GM18909 (cell line): ENCODE measurements at regions not wholly inside any gene's neighbourhood (a gene's known extent, or its start where the extent isn't known, plus 50 kb on each side); places are given as distances from the start of the nearest gene placed in this dataset.
"Not testable (repeated sequence)": the region's sequence is repeated elsewhere in the genome, so short reads cannot be mapped to it uniquely, and the experiment has no call there.

Experiments used
- ATAC-seq: cut with Tn5 transposase; IDR thresholded peaks from one replicate; pipeline ENCODE4 v1.9.1; 2021; ENCODE audit warnings: mild to moderate bottlenecking; ENCODE audit not compliant: unreplicated experiment, poor library complexity

GRCh38 chr19:28718909-28719308 lies 494.0 kb downstream of the UQCRFS1 start:
- ATAC-seq = no peak

GRCh38 chr19:28715157-28715556 lies 497.8 kb downstream of the UQCRFS1 start:
- no peak for ATAC-seq

DNA sequence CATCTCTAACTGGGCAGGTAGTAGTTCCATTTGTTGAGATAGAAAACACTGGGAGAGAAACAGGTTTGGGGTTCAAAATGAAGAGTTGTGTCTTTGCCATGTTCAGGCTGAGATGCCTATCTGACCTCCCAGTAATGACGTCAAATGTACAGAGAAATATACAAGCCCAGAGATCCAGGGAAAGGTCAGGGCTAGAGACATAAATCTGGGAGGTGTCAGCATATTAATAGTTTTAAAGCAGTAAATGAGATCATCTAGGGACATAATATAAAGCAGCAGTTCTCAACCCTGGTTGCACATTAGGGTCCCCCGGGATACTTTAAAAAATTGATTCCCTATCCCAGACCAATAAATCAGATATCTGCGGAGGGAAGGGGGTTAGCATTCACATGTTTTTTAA lies 501.5 kb downstream of the UQCRFS1 start:
- ATAC-seq = no peak

- no peak for ATAC-seq
Observed at GRCh38 chr19:28710278-28710677, 502.7 kb downstream of the UQCRFS1 start.

- no peak for ATAC-seq
Observed at GRCh38 chr19:28706693-28707092, 506.3 kb downstream of the UQCRFS1 start.

GRCh38 chr19:28705008-28705407 lies 507.9 kb downstream of the UQCRFS1 start:
- ATAC-seq = no peak

- ATAC-seq = no peak
Observed at GRCh38 chr19:28703400-28703956, 509.5 kb downstream of the UQCRFS1 start.

GRCh38 chr19:28701491-28701890 lies 511.5 kb downstream of the UQCRFS1 start:
- ATAC-seq = no peak

DNA sequence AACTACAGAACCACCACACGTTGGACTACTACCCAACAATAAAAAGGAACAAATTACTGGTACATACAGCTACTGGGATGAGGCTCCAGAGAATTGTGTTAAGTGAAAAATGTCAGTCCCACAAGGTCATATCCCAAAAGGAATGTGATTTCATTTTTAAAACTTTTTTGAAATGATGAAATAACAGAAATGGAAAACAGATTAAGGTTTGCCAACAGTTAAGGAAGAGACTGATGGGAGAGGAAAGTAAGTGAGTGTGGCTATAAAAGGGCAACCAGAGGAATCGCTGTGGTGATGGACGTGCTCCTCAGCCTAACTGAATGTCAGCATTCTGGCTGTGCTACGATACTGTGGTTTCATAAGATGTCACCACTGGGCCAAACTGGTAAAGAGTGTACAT lies 512.8 kb downstream of the UQCRFS1 start:
- ATAC-seq = no peak

DNA sequence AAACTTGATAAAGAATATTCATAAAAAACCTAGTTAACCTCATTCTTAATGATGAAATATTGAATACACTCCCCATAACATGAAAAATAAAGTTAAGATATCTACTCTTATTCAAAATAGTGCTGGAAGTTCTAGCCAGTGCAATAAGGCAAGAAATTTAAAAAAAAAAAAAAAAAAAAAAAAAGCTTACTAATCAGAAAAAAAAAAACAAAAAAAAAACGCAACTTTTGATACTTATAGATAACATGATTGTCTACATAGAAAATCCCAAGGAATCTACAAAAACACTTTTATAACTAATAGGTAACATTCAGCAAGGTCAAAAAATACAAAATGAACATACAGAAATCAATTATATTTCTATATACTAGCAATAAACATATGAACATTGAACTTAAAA lies 515.6 kb downstream of the UQCRFS1 start:
- no peak for ATAC-seq

DNA sequence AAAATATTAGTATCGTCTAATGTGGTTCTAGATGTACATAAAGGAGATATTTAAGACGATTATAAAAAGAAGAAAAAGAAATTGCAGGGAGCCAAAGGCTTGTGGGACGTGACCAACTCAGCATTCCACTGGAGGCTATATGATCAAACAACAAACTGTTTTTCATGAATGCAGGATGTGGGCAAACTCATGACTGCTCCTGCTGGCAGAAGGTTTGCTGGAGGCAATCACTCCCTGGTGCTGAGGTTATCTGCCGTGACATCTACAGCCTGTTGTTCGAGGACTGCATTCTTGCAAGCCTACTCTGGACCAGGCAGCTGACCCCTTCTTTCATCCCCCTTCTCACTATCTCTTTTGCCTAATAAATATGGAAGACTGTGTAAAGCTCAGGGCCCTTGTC lies 518.1 kb downstream of the UQCRFS1 start:
- ATAC-seq = no peak

GRCh38 chr19:28691683-28692082 lies 521.3 kb downstream of the UQCRFS1 start:
- ATAC-seq = no peak

DNA sequence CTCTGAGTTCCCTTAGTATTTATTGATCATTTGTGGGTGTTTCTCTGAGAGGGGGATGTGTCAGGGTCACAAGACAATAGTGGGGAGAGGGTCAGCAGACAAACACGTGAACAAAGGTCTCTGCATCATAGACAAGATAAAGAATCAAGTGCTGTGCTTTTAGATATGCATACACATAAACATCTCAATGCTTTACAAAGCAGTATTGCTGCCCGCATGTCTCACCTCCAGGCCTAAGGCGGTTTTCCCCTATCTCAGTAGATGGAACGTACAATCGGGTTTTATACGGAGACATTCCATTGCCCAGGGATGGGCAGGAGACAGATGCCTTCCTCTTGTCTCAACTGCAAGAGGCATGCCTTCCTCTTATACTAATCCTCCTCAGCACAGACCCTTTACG lies 523.5 kb downstream of the UQCRFS1 start:
- ATAC-seq = not testable (repeated sequence)

- no peak for ATAC-seq
Observed at GRCh38 chr19:28687296-28687695, 525.7 kb downstream of the UQCRFS1 start.

- ATAC-seq = no peak
Observed at GRCh38 chr19:28686756-28687155, 526.2 kb downstream of the UQCRFS1 start.

GRCh38 chr19:28685802-28686201 lies 527.1 kb downstream of the UQCRFS1 start:
- ATAC-seq = no peak

DNA sequence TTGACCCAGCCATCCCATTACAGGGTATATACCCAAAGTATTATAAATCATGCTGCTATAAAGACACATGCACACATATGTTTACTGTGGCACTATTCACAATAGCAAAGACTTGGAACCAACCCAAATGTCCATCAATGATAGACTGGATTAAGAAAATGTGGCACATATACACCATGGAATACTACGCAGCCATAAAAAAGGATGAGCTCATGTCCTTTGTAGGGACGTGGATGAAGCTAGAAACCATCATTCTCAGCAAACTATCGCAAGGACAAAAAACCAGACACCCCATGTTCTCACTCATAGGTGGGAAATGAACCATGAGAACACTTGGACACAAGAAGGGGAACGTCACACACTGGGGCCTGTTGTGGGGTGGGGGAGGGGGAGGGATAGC lies 527.9 kb downstream of the UQCRFS1 start:
- ATAC-seq = not testable (repeated sequence)

GRCh38 chr19:28680111-28680510 lies 532.8 kb downstream of the UQCRFS1 start:
- ATAC-seq = no peak

DNA sequence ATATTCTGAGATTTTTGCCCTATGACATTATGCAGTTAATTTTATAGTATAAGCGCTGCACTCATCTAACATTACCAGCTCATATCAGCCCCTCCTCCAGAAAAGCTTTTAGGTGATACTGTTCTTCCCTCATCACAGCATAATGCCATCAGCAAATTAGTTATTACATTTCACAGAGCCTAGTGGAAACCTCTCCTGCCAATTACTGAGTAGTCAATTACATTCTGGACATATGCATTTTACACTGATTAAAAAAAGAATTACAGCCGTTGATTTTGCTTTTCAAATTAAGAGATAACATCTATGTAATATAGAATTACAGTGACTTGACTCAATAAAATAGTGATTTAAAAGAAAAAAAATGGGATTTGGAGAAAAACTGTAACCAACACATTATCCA lies 542.1 kb downstream of the UQCRFS1 start:
- ATAC-seq = no peak

- ATAC-seq = no peak
Observed at GRCh38 chr19:28669804-28670203, 543.1 kb downstream of the UQCRFS1 start.

DNA sequence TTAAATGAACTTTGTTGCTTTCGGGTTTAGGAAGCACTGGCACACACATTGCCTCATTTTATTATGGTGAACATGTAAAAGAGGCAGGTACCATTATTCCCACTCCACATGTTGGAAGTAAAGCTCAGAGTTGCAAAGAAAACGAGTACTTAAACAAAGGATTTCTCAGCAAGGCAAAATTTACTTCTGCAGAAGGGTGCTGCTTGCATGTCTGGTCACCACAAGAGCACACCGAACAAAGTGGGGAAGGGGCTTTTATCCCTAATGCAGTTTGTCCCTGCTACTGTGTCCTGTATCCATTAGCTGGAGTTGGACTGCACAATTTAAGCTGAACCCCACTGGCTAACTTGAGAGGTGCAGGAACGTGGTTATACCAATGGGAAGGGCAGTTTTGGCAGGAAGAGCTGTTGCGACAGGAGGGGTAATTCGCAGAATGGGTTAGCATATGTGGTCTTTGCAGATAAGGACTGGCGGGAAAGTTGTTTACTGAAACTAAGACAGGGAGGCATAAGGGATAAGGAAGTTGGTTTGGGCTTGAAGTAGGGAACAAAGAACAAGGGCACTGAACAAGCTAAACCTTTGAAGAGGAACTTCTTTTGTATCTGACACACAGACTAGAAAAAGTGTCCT lies 545.5 kb downstream of the UQCRFS1 start:
- ATAC-seq = no peak

- ATAC-seq = no peak
Observed at GRCh38 chr19:28665748-28666147, 547.2 kb downstream of the UQCRFS1 start.
